HG02943 (cell line): ENCODE measurements at regions not wholly inside any gene's neighbourhood (a gene's known extent, or its start where the extent isn't known, plus 50 kb on each side); places are given as distances from the start of the nearest gene placed in this dataset.

Experiments
- ATAC-seq: cut with Tn5 transposase; IDR thresholded peaks from one replicate; pipeline ENCODE4 v1.9.1; 2021; ENCODE audit warnings: mild to moderate bottlenecking, low read depth, moderate library complexity; ENCODE audit not compliant: unreplicated experiment

DNA sequence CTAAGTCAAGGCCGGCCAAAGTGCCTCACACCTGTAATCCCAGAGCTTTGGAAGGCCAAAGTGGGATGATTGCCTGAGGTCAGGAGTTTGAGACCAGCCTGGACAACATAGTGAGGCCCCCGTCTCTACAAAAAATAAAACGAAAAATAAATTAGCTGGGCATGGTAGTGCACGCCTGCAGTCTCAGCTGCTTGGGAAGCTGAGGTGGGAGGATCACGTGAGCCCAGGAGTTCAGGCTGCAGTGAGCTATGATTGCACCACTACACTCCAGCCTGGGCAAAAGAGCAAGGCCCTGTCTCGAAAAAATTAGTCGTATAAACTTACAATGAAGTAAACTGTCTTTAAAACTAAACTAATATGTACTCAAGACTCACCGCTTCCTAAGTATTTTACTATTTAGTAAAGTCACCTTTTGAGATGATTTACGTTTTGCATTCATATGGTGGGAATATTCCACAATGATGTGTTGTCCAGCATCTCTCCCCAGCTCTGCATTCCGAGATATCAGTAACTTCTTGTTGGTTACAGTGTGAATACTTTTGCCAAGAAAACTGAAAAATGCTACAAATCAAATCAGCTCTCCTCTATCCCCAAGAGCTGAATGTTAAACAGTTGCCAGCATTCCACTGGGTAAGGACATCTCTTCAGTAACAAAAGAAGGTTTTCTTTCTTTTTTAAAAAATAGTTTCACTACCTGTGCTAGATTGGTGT, 84.9 kb upstream of the C21orf91 start:
- no peak for ATAC-seq

- ATAC-seq, result no peak
Observed at GRCh38 chr21:17903029-17903806, 84.1 kb upstream of the C21orf91 start.

DNA sequence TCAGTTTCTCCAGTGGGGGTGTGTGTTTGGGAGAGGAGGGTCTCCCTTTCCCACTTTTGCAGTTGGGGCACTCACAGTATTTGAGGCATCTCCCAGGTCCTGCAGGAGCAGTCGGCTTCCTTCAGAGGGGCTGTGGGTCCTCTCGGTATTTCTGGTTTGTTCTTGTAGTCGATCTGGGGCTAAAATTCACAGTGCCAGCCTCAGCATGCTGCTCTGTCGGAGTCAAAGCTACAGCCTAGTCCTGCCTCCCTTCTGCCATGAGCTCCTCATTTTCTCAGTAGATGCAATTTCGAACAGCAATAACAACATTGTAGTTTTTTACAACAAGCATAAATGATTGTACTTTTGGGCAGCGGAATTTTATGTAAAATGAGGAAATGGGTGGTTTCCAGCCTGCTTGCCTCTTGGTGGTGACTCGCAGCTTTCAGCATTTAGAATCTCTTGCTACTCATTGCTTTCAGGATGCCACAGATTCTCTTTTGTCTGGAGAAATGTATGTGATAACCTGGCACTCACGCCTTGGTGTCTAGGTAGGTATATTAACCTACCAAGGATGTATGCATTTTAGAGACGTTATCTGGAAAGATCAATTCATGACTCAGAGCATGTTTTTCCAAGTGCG, 82.4 kb upstream of the C21orf91 start:
- no peak for ATAC-seq

DNA sequence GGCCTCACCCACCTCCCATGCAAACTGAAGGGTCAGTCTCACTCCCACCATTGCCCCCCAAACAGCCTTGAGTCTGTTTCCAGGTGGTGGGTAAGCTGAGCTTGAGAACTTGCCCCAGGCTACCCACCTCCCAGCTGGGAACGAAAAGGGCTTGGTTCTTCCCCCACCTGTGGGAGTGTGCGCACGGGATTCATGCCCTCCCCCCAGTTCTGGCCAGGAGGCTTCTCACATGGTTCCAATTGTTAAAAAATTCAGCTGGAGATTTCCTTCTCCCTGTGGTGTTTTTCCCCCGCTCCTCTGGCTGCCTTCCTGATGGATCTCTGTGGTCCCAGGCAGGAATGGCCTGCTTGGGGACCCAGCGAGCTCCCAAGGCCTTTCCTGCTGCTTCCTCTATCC, 81.8 kb upstream of the C21orf91 start:
- no peak for ATAC-seq

DNA sequence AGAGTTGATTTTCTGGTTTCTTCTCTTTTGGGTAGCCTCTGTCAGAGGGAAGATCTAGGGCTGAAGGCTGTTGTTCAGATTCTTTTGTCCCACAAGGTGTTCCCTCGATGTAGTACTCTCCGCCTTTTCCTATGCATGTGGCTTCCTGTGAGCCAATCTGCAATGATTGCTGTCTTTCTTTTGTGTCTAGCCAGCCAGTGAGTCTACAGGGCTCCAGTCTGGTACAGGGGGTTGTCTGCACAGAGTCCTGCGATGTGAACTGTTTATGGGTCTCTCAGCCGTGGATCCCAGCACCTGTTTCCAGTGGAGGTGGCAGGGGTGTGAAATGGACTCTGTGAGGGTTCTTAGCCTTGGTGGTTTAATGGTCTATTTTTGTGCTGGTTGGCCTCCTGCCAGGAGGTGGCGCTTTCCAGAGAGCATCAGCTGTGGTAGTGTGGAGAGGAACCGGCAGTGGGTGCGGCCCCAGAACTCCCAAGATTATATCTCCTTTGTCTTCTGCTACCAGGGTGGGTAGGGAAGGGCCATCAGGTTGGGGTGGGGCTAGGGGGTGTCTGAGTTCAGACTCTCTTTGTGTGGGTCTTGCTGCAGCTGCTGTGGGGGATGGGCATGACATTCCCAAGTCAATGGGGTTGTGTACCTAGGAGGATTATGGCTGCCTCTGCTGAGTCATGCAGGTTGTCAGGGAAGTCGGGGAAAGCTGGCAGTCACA, 81.3 kb upstream of the C21orf91 start:
- no peak for ATAC-seq

DNA sequence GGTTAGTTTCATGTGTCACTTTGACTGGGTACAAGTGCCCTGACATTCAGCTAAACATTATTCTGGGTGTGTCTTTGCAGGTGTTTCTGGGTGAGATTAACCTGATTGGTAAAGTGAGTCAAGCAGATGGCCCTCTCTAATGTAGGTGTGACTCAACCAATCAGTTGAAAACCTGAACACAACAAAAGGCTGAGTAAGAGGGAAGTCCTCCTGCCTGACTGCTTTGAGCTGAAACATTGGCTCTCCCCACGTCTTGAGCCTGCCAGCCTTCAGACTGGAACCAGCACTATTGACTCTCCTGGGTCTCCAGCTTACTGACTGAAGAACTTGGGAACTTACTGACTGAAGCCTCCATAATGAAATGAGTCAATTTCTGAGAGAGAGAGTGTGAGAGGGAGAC, 70.0 kb upstream of the C21orf91 start:
- ATAC-seq, result no peak

- no peak for ATAC-seq
Observed at GRCh38 chr21:17869115-17869514, 50.0 kb upstream of the C21orf91 start.
